Activated CD8-positive, alpha-beta memory T cell treated with anti-CD3 and anti-CD28 coated beads for 1 hour (primary cell): ENCODE measurements at regions not wholly inside any gene's neighbourhood (a gene's known extent, or its start where the extent isn't known, plus 50 kb on each side); places are given as distances from the start of the nearest gene placed in this dataset.

Source experiments
- DNase-seq, 2 donors: peaks; one replicate each; pipeline ENCODE4 v3.0.0-alpha.2; 2020; ENCODE audit warnings: low read depth in 1 of 2; ENCODE audit errors: extremely low read depth in 1 of 2

DNA sequence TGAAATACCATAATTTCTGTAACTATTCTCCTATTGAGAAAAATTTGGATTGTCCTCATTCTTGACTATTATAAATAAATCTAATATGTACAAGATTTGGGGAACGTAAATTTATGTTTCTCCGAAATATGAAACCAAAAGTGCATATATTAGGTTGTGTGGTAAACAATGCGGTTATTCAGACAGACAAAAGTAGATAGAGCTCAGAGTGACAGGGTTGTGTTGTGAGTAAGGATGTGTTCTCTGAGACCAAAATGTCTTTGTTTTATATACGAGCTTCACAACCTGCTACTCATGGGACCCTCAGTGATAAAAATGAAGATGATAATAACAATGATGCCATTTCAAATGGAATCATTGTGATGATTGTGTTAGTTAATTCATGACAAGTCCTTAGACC lies 796.3 kb upstream of the SLC10A2 start:
- DNase-seq: no peak

DNA sequence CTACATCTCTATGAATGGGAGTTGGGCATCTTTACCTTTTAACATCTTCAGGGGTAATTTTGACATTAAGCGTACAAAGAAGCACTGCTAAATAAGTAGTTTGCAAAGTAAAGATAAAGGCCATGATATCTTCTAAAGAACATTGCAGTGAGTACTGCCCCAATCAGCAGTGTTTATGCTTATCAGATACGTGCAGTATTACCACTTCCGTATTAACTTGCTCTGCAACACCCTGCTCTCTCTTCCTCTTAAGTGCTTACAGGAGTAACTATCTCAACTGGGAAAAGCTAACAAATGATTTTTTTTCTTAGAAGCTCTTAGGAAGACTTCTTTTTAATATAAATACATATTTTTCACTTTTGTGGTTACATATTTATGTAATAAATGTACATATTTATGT lies 793.7 kb upstream of the SLC10A2 start:
- DNase-seq: no peak

DNA sequence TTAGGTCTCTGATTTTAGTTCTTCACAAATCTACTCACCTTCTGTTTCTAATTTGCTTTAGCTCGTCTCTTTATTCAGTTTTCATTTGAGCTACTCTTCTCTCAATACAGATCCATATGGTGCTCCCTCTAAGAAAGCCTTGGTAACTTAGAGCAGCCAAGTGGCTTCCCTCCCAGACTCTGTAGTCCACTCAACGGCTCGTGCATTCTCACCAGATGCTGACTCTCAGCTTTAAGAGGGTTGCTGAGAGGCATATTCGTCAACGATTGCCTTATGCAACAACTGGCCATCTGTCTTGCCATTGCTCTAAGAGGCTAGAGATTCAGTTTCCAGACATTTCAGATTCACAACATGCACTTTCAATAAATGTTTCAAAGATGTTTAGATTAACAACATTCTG lies 785.8 kb upstream of the SLC10A2 start:
- no peak for DNase-seq

DNA sequence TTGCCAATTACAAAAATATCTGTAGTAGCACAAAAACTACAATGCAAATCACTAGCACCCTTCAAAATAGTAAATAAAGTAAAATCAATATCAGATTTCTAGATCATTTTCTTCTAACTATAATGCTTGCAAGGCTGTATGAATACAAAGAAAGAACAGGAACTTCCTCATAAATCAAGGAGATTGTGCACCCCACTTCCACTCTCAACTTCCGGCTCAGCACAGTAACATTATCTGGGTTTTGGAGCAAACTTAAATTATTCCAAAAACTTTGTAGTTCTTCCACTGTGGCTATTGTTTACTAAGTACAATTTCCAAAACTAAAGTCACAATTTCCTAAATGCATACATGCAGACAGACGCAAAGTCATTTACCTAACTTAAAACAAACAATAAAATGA lies 778.3 kb upstream of the SLC10A2 start:
- no peak for DNase-seq

DNA sequence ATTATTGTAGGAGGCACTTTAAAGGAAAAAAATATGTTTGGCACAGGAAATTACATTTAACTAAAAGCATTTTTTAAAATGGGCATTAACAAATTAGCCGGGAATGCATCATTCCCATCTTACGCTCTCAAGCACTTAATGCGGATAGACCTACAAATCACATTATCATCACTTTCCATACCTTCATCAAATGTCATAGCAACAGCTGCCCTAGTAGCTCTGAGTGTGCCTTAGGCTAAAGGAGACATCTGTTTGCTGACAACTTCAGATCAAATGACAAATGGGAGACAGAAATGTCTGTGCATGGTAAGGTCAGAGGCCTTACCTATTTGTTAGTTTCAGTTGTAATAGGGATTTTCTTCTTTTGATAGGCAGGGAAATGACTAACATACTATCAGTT lies 773.2 kb upstream of the SLC10A2 start:
- no peak for DNase-seq

DNA sequence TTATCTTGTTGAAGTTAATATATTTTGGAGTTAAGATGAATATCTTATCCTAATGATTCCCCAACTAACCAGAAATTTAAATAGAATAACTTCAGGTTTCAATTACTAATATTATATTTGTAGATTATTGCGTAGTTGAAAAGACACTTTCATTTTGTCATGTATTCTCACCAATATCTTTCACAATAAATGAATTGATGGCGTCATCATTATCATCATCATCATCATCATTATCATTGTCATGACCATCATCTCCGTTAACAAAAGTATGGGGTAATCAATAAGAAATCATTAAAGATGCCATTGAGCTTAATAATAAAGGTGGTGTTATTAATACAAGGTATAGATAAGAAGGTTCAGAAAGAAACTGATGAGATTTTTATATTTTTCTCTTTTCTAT lies 768.8 kb upstream of the SLC10A2 start:
- DNase-seq: no peak

DNA sequence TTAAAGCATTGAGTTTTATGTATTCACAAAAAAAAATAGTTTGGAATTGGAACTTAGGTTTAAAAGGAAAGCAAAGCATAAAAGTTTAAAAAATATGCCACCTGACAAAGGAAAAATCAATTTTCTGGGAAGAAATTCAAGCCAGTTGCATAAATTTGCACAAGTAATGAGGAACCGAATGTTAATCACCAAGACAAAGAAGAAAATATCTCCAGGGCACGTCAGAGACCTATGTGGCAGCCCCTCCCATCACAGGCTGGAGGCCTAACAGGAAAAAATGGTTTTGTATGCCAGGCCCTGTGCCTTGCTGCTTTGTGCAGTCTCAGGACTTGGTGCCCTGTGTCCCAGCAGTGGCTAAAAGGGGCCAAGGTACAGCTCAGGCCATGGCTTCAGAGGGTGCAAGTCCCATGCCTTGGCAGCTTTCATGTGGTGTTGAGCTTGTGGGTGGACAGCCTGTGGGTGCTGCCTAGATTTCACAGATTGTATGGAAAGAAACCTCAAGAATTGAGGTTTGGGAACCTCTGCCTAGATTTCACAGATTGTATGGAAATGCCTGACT lies 767.2 kb upstream of the SLC10A2 start:
- no peak for DNase-seq

DNA sequence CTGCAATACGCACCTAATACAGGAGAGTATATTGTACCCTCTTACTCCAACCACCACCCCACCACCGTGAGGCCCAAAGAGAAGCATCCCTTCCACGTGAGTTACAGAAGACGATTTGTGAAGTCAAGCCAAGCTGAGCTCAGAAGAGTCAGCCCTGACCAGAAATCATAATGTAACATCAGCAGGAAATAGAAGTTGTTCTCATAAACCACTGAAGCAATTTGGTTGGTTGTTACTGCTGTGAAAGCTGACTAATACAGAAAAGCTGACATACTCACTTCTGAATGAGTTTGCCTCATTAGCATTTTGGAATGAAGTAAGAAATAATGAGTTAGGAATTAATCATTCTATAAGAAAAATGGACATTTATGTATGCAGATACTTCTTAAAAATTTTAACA lies 749.4 kb upstream of the SLC10A2 start:
- no peak for DNase-seq

DNA sequence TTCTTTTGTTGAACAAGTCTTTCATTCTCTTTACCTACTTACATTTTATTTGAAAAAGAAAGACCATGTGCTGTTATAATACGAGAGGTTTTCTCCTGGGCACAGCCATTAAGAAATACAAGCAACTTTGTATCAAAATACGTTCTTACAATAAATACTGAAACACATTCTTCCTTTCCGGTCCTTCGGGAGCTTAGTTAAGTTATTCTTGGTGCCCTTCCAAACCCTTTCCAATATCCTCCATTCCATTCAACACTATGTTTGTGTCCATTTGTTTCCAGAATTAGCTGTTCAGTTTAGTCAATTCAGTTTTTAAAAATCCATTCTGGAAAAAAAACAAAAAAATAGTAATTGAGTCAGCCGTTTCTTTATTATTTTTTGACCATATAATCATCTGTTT lies 746.8 kb upstream of the SLC10A2 start:
- no peak for DNase-seq

DNA sequence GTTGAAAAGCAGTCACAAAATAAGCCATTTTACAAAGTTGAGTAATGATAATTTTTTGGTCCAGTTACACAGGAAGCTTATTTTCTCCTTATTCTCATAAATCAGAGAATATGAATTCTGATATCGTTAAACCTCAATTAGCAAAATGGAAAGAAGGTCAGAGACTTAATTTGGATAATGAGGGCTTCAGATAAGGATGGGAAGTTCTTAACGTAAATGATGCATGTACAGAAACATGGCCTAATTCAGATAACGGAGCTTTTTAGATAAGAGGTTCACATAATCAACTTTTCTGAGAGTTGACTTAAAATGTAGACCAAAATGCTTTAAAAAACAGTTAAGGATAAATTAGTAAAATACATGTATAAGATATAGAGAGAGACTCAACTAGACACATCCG lies 746.3 kb upstream of the SLC10A2 start:
- no peak for DNase-seq

DNA sequence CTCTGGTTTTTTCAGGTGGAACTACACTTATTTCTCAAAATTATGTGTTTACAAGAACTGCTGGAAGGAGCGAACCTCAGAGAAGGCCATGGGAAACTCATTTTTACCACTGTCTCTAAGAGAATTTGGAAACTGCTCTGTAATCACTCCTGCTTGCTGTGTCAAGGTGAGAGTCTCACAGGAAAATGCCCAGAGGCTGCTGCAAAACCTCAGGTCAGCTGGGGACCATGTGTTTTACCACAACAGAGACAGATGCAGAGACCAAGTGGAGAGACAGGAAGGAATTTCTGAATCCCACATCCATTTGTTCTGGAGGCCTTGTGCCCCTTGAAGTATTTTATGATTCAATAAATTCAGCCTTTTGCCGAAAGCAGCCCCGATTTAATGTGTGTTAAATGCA lies 743.8 kb upstream of the SLC10A2 start:
- DNase-seq: no peak

DNA sequence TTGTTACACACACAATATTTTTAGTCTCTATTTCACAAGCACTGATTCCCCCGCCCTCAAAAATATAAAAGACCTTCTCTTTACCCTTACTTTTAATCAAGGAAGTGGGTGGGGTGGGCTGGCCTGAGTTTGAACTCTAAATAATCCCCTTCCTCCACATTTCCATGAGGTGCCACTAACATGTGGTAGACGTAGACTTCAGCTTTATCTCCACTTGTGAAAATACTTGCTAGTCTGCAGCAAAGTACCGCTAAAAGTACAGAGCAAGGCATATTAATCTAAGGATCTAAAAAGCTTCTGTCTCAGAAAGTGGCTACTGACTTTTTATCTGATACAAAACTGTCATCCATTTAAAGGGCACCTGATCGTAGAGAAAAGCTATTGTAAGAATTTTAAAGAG lies 739.6 kb upstream of the SLC10A2 start:
- no peak for DNase-seq

DNA sequence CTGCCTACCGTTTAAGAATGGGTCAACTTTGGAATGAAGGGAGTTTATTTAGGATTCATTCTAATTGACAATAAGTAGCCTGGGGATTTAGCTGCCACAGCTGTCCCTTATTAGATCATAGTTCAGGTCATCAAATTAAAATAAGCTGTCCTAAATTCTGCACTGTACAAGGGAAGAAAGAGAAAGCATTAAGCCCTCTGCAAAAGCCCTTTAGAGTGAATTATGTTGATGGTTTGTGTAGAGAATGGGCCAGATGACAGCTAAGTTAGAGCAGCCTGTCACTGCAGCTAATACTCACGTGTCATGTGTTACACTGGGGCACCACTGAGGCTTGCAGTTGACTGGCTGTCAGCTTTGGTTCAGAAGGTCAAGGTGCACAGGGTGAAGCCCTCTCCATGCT lies 737.1 kb upstream of the SLC10A2 start:
- no peak for DNase-seq

DNA sequence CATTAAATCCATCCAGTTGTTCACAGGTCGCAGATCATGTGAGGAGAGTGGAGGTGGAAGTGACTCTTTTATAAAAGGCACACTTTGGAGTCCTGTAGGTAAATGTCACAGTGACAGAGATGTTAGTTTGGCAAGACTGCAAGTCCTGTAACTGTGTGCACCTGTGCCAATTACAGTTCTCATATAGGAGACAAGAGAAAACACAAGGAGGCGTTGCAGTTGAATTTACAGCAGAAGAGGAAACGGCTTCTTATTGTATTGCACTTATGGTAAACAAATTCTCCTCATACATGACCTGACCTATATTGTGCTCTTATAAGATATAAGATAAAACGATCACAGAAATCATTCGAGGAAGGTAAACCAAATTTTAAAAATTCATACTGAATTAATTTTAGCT lies 732.8 kb upstream of the SLC10A2 start:
- no peak for DNase-seq

DNA sequence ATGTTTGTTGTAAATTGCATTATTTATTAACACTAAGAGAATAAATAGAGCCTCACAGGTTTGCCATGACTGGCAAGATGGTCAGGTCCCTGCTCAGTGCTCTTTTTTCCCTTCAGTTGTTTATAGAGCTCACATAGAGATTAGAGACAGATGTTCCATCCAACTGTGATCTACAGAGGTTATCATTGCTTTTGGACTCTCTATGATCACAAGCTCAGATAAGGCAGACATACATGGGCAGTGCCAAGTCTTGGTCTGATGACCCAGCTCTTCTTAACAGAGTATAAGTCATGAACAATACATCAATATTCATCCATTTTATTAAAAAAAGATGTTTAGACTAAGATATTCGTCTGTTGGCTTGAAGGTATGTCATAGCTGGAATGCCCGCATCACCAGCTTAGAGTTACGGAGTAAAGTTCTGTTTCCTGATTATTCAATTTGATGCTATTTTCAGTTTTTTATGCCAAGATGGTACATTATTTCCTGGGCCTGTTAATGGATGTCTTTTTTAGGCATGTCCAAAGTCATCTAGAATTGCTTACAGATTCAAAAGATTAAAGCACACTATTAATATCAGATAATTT lies 729.8 kb upstream of the SLC10A2 start:
- DNase-seq: no peak

DNA sequence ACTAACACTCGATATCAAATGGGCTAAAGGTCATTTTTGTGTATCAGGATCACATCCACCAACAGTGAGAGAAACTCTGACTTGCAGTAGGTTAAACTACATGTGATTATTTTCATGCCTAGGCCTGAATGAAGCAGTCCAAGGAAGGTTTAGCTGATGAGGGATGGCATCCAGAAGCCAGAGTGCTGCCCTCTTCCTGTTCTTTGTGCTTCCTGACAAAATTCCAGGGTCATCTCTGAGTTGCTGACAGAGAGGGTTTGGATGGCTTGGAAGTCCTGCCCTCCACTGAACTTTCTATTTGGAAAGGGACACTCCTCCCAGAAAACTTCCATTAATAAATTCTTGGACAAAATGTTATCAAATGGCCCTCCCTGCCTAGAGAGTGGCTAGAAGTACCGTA lies 728.3 kb upstream of the SLC10A2 start:
- DNase-seq: no peak

DNA sequence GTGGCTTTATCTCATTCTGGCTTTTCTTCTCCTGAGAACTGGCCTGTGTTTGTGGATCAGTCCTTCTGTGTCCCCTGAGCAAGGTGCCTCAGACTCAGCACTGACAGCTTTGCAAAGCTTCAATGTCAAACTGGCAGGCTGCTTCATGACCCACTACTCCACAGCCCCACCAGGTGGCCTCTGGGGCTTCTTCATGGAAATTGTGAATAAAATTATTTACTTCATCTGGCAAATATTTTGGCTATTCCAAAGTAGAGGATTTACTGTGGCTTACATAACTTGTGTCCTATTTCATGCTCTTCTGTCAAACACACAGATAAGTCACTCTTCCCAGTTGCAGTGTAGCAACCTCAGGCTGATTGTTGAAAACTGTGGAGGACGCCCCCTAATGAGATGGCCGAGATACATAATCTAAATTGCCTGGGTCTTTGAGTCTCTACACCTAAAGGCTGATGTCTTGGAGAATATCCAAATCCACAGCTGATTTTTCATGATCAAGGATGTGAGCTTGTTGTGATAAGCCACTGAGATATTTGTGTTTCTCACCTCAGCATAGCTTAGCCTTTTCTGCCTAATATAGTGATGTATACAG lies 721.9 kb upstream of the SLC10A2 start:
- DNase-seq: no peak

DNA sequence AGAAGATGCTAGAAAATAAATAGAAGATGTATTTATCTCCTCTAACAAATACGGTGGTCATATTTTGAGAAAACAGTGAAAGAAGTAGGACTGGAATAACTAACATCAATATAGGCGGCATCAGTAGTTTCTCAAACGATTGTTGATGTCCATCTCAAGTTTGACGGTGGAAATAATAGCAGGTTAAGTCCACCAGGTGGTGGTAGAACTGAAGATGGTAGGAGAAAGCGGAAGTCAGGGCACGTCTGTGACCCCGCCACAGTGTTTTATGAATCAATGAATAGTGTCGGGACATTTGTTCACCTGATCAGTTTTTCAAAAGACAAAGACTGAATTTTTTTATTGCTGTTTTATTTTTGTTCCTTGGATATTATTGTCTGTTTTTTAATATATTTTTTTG lies 706.4 kb upstream of the SLC10A2 start:
- no peak for DNase-seq

DNA sequence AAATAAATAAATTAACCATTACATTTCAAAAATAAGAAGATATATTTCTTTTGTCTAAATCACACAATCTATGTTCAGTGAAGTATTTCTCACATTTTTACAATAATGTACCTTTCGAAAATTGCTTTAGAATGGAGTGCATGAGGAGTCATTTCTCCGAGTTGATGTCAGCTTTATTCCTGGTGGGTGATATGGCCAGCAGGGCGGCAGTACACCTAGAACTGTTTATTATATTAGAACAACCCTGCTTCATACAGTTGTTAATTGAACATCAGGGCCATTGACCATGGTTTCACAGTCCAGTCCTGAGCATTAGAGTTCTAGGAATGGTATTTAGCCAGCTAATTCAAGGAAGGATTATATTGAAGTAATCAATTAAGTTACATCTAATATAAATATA lies 696.3 kb upstream of the SLC10A2 start:
- no peak for DNase-seq

DNA sequence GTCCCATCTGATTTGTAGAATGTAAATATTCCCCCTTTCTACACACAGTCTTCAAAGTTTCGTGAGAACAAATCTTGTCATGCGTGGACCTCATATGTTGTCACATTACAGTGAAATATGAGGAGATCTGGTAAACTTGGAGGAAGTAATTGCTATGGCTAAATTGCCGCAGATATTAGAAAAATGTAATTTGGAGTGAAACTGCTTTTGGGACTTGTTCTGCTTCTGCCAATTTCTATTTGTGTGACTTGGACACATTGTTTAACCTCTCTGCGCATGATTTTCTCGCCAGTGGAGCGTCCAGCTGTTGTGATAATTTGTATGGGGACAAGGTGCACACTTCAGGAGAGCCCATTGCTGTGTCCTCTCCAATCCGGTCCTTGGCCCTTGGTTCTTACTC lies 693.1 kb upstream of the SLC10A2 start:
- no peak for DNase-seq

DNA sequence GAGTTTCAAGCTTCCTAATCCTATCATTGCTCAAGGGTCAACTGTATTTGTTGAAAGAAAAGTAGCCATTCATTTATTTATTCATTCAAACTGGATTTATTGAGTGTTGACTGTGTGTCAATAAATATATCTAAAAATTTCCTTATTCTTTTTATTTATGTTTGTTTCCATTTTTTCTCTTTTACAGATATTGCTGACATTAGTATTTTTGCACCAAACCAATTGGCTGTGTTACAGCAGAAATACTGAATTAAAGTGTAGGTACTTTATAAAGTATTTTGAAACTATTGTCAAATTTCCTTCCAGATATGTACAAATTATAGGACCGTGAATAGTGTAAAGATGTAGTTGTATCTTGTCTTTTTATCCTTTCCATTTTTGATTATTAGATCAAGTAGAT lies 692.0 kb upstream of the SLC10A2 start:
- DNase-seq: no peak

DNA sequence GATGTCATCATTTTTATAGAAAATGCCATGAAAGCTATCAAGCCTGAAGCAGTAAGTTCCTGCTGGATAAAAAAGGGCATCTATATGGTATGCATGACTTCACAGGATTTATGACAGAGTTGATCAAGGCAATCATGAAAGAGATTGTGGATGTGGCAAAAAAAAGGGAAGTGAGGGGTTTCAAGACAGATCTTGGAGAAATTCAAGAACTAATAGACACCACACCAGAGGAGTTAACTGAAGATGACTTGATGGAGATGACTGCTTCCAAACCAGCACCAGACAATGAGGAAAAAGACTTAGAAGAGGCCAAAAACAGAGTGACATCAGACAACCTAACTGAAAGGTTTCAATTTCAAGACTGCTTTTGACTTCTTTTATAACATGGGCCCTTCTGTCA lies 691.1 kb upstream of the SLC10A2 start:
- no peak for DNase-seq

DNA sequence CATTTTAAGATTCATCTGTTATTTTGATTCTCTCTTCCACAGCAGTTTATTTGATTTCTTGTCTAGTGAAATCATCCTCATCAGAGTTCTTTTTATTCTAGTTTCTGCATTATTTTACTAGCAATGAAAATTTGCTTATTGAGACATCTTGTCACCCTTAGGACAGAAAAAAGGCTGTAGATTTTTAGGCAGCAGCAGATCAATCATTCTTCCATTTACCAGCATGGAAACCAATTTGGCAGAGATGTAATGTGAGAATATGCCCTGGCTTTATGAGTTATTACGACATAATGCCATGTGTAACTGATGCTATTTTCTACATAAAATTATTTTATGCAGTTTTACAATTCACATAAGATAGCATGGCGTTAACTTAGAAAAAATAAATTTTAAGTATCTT lies 688.6 kb upstream of the SLC10A2 start:
- no peak for DNase-seq
